HG03342 (cell line): ENCODE measurements at regions not wholly inside any gene's neighbourhood (a gene's known extent, or its start where the extent isn't known, plus 50 kb on each side); places are given as distances from the start of the nearest gene placed in this dataset.
"Not testable (repeated sequence)": the region's sequence is repeated elsewhere in the genome, so short reads cannot be mapped to it uniquely, and the experiment has no call there.

Experiments
- ATAC-seq: cut with Tn5 transposase; IDR thresholded peaks from one replicate; pipeline ENCODE4 v1.9.1; 2021; ENCODE audit warnings: mild to moderate bottlenecking, moderate library complexity; ENCODE audit not compliant: unreplicated experiment

DNA sequence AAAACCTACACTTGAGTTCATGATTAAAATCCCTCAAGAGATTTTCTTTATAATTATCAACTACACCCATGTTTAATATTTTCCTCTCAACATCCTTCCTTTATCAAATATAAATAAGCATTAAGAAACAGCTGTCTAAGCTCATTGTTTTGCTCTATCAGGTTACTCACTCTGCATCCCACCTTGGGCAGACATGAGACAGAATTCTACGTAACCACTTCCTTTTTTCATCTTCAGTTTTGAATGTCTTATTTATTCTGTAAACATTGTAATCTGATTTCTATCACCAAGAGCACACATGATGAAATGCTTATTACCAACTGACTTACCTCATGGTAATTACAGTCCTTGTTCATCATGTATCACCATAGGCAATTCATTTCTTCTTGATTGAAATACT lies 1256.6 kb upstream of the ATXN8OS start:
- no peak for ATAC-seq

- no peak for ATAC-seq
Measured at GRCh38 chr13:68850160-68850559, 1257.5 kb upstream of the ATXN8OS start.

DNA sequence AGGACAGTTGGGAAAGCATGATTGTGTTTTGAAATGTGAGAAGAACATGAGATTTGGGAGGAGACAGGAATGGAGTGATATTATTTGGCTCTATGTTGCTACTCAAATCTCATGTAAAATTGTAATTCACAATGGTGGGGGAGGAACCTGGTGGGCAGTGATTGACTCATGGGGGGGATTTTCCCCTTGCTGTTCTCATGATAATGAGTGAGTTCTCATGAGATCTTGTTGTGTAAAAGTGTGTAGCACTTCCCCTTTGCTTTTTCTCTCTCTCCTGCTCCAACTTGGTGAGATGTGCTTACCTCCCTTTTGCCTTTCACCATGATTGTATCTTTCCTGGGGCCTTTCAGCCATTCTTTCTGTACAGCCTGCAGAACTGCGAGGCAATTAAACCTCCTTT lies 1261.0 kb upstream of the ATXN8OS start:
- no peak for ATAC-seq

DNA sequence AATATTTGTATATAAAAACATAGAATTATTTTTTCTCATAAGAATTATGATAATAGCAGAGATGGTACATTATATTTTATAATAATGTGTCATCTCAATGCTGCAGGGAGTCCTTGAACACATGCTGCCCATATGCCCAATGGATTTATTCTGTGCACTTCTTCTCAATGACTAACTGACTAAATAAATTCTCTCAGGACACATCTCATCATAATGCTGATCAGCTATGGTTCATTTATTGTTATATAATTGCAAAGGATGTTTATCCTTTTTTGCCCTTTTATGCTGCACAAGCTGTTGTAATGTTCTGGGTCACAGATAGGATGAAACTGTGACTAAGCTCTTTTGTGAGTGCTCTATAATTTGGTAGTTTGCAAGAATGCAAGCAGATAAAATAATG lies 1273.3 kb upstream of the ATXN8OS start:
- ATAC-seq = no peak

- no peak for ATAC-seq
Measured at GRCh38 chr13:68816715-68817114, 1290.9 kb upstream of the ATXN8OS start.

DNA sequence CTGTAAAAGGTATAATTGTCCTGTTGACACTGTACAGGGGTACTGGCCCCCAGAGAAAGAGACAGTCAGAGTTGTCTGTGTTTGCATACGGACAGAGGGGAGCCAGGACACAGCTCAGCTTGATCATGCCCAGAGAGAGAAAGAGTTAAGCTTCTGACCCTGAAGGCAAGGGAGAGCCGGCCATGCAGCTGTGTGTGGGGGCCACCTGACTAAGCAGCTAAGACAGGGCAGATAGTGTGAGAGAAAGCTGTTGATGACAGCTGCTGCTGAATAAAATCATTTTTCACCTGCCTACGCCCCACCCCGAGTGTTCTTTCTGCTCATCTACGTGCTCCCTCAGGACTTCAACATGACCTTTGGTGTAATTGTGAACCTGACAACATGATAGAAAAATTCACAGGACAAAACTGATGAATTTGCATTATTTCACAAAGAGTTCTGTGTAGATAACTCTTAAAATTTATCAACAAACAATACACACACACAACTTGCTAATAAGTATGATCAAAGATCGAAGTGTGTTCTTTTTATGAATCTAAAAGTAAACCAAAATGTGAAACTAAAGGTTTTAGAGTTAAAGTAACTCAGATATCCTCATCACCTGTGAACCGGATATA lies 1294.3 kb upstream of the ATXN8OS start:
- ATAC-seq = no peak

DNA sequence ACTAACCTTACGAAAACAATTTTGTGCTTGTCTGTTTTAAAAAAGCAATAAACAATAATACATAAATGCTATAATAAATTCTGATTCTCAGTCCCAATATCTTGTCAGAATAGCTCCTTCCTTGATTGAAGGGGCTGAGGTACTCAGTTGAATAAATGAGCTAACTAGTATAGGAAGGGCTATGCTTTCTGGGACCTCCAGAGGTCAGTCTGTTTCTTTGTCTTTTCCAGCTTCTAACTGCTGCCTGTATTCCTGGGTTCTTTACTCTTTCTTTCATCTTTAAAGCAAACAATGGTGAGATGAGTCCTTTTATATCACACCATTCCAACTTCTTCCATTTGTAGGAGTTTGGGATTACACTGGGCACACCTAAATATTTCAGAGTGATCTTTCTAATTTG lies 1297.0 kb upstream of the ATXN8OS start:
- no peak for ATAC-seq

- no peak for ATAC-seq
Measured at GRCh38 chr13:68808456-68808855, 1299.2 kb upstream of the ATXN8OS start.

- ATAC-seq = peak; percentile 79
Measured at GRCh38 chr13:68806125-68806524, 1301.5 kb upstream of the ATXN8OS start.

DNA sequence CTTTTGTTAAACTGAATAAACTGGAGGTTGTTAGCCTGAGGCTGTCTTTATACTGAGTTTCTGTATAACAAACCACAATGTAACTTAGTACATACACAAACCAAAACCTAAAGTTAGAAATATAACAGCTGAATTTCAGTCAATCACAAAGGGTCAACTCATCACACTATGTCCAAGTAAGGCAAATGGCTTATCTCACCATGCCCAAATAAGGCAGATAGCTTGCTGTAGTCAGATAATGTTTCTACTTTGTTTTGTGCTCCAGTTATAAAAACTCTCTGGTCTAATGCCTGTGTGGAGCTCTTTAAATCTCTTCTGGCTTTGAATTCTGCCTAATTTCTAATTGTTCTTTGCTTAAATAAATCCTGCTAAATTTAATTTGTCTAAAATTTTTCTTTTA lies 1323.4 kb upstream of the ATXN8OS start:
- ATAC-seq = no peak

- ATAC-seq = no peak
Measured at GRCh38 chr13:68759617-68760016, 1348.0 kb upstream of the ATXN8OS start.

DNA sequence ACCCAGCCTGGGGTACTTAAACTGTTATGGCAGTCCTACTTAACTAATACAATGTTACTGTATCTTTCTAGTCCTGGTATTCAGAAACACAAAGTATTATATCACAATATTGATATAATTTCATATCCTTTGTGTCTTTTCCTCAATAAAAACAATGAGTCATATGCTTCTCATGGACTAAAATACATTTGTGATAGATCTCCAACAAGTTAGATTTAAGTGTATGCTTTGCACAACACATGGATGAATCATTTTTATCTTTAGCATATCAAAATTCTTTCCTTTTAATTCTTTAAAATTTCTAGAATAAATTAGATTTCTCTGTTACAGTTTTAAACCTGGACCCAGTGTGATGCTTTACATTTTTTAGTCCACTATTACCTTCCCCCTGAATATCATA lies 1357.8 kb upstream of the ATXN8OS start:
- ATAC-seq = no peak

DNA sequence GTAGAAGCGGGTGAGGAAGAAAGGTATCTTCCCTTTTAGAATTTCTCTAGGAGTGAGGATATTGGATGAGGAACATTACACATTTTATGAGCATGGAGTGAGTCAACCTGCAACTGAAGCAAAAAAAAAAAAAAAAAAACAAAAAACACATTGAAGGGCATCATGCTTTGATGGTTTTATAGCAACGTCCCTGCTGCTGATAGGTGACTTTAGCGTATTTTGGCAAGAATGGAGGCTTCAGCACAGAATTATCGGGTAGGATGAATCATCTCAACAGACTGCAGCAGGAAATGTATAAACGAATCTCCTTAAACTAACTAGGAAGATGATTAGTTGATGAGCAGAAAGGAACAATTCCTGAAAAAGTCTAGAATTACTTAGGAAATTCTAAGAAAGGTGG lies 1359.6 kb upstream of the ATXN8OS start:
- no peak for ATAC-seq

GRCh38 chr13:68745502-68745901 lies 1362.1 kb upstream of the ATXN8OS start:
- no peak for ATAC-seq

DNA sequence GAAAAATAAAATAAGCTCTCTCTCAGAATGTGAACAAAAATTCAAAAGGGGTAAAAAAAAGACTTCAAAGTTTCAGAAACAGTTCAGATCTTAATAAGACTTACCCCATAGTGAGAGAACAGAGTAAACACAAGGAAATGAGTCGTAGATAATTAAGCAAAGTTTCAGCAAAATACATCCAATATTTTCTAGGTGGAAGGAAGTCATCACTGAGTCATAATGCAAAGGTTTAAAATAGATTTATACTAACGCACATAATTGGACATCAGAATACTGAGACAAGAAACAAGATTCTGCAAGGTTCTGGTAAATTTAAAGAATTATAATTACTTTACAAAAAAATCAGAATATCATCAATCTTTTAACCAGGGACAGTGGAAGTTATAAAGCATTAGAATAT lies 1370.7 kb upstream of the ATXN8OS start:
- no peak for ATAC-seq

- ATAC-seq = no peak
Measured at GRCh38 chr13:68727798-68728197, 1379.8 kb upstream of the ATXN8OS start.

DNA sequence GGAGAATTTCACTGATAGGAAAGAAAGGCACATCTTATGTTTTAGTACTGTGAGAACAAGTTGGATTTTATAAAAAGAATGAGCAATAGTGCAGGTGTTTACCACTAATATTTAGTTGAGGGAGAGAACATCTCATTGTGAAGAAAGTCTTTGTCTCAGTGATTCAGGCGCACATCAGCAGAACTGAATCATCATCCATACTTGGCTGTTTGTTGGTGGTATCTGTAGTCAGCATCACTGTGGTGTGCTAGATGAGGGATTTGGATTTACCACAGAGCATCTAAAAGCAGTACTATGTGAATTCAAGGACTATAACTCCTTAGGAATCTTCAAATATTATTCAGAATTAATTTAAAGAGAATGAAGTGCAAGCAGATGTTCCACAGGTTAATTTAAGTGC lies 1380.5 kb upstream of the ATXN8OS start:
- no peak for ATAC-seq

GRCh38 chr13:68719815-68720214 lies 1387.8 kb upstream of the ATXN8OS start:
- ATAC-seq = no peak

DNA sequence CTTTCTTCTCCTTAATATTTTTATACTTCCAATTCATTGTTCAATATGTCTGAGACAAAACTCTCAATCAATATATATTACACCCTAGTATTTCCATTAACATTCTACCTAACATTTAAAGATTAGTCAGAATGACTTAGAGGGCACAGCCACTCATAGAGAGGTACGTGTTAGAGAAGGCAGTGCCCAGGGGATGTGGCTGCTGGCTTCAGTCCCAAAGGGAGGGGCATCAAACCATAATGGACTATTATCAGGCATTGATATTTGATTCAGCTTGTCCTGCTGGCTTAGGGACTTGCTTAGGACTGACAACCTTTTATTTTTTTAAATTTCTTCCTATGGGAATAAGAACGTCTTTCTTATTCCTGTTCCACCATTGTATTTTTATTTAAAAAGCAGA lies 1392.0 kb upstream of the ATXN8OS start:
- no peak for ATAC-seq

GRCh38 chr13:68714292-68714691 lies 1393.3 kb upstream of the ATXN8OS start:
- ATAC-seq = no peak

DNA sequence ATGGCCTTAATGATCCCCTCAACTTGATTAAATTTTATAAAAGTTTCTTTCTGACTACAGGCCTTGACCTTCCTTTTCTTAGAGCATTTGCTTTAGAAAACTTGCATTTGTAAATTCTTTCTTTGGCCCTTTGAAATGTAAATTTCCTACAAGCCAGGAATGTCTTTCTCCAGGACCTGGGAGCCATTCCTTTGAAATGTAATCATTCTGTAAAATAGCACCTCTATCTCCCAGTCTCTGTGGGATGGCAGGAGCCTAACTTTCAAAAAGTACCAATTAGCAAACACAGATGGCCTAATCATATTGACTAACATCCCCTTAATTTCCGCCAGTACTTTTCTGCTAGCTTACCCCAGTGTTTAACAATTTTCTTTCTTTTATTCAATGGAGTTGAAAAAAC lies 1394.2 kb upstream of the ATXN8OS start:
- no peak for ATAC-seq

DNA sequence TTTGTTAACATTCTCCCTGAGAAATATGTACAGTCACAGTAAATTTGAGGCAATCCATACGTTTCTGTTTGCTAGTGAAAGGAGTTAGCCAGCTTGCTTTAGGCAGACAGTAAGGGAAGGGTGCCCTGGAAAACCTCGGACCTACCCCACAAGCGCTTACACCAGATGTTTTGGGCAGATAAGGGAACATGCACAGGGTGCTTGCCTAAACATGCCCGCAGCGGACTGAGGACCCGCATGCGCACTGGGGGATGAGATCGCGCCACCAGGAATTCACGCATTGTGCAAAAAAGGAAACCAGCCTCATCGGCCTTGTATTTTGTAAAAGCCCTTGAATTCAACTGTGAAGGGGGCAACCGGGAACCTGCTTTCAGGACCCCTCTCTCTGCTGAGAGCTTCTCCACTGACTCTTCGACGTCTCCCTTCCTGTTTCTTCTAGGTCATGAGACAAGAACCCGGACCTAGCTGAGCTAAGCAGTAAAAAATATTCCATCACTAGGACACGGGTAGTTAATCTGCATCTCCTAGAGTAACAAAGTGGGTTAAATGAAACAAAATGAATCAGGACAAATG lies 1399.2 kb upstream of the ATXN8OS start:
- no peak for ATAC-seq

DNA sequence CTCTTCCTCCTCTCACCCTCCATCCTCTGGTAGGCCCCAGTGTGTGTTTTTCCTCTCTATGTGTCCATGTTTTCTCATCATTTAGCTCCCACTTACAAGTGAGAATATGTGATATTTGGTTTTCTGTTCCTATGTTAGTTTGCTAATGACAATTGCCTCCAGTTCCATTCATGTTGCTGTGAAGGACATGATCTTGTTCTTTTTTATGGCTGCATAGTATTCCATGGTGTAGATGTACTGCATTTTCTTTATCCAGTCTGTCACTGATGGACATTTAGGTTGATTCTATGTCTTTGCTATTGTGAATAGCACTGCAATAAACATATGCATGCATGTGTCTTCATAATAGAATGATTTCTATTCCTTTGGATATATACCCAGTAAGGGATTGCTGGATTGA lies 1401.6 kb upstream of the ATXN8OS start:
- not testable (repeated sequence) for ATAC-seq
